Cardiac muscle cell (in vitro differentiated cells and primary cell): ENCODE measurements at regions not wholly inside any gene's neighbourhood (a gene's known extent, or its start where the extent isn't known, plus 50 kb on each side); places are given as distances from the start of the nearest gene placed in this dataset.

Experiments
- DNase-seq, 2 donors: peaks; one replicate each; pipeline versions ENCODE4 v3.0.0 to v3.0.0-alpha.2; 2010 to 2017; ENCODE audit warnings: low read depth in 1 of 2, low spot score in 1 of 2
- H3K27ac ChIP-seq: fragments of 200-600 bp; sonication (generic); 2 replicates; pipeline ENCODE4 v1.5.1; 2016
- H3K27me3 ChIP-seq: fragments of 200-600 bp; sonication (generic); 2 replicates; pipeline ENCODE4 v1.6.0; 2016; ENCODE audit warnings: control low read depth
- H3K36me3 ChIP-seq: fragments of 200-600 bp; sonication (generic); 2 replicates; pipeline ENCODE4 v1.5.1; 2016; ENCODE audit warnings: control low read depth
- H3K4me1 ChIP-seq: fragments of 200-600 bp; sonication (generic); 2 replicates; pipeline ENCODE4 v1.8.1; 2017; ENCODE audit warnings: low read depth, mild to moderate bottlenecking, mixed run types
- H3K4me3 ChIP-seq: fragments of 200-600 bp; sonication (generic); 2 replicates; pipeline ENCODE4 v1.5.1; 2016; ENCODE audit warnings: mild to moderate bottlenecking
- H3K9me3 ChIP-seq: fragments of 200-600 bp; sonication (generic); 2 replicates; pipeline ENCODE4 v1.5.1; 2017; ENCODE audit warnings: low read depth, mild to moderate bottlenecking, control low read depth
- CTCF ChIP-seq: IDR thresholded peaks from 2 replicates; pipeline ENCODE4 v1.5.1; 2012; ENCODE audit warnings: low read depth, mild to moderate bottlenecking, low read length

GRCh38 chrX:84729408-84729807 lies 227.2 kb upstream of the HDX start:
- DNase-seq = no peak
- H3K4me3 ChIP-seq = no peak overlapping the region
- H3K9me3 ChIP-seq = no peaks in the 10 kb centered on the region
- H3K27me3 ChIP-seq = no peaks in the 10 kb centered on the region
- H3K27ac ChIP-seq = no peak overlapping the region
- H3K4me1 ChIP-seq = no peaks in the 10 kb centered on the region
- H3K36me3 ChIP-seq = no peaks in the 10 kb centered on the region
- TF ChIP-seq CTCF = no peak

- DNase-seq = peak; percentile 32 to 35
- no peaks in the 10 kb centered on the region for H3K27me3 ChIP-seq
- H3K27ac ChIP-seq = no peak overlapping the region
- TF ChIP-seq CTCF = peak; percentile 60
- no peaks in the 10 kb centered on the region for H3K36me3 ChIP-seq
- no peak overlapping the region for H3K4me3 ChIP-seq
- no peaks in the 10 kb centered on the region for H3K9me3 ChIP-seq
- no peaks in the 10 kb centered on the region for H3K4me1 ChIP-seq
These were observed 227.6 kb upstream of the HDX start for GRCh38 chrX:84729809-84730208.

GRCh38 chrX:84735025-84735424 lies 232.8 kb upstream of the HDX start:
- H3K36me3 ChIP-seq = no peaks in the 10 kb centered on the region
- DNase-seq = no peak
- H3K4me1 ChIP-seq = no peaks in the 10 kb centered on the region
- H3K9me3 ChIP-seq = no peaks in the 10 kb centered on the region
- no peak for TF ChIP-seq CTCF
- H3K27ac ChIP-seq = no peak overlapping the region
- H3K4me3 ChIP-seq = no peak overlapping the region
- H3K27me3 ChIP-seq = no peaks in the 10 kb centered on the region

GRCh38 chrX:84737471-84737871 lies 235.2 kb upstream of the HDX start:
- Histone ChIP-seq H3K4me1 (no peaks in the 10 kb centered on the region), H3K27ac (no peak overlapping the region), H3K9me3 (no peaks in the 10 kb centered on the region), H3K27me3 (no peaks in the 10 kb centered on the region), H3K36me3 (no peaks in the 10 kb centered on the region), H3K4me3 (no peak overlapping the region)
- no peak for TF ChIP-seq CTCF
- DNase-seq = no peak

- Histone ChIP-seq H3K27me3 (no peaks in the 10 kb centered on the region), H3K4me1 (no peaks in the 10 kb centered on the region), H3K9me3 (no peaks in the 10 kb centered on the region), H3K4me3 (no peak overlapping the region), H3K36me3 (no peaks in the 10 kb centered on the region), H3K27ac (no peak overlapping the region)
- no peak for TF ChIP-seq CTCF
- no peak for DNase-seq
These were observed 245.3 kb upstream of the HDX start for GRCh38 chrX:84747516-84747915.
